ENCODE measurements at regions not wholly inside any gene's neighbourhood (a gene's known extent, or its start where the extent isn't known, plus 50 kb on each side); places are given as distances from the start of the nearest gene placed in this dataset.

GRCh38 chr3:193970773-193971206 lies 165.2 kb upstream of the HES1 start:
- peak; percentile 68 for DNase-seq

- peak; percentile 90 for DNase-seq
Measured at GRCh38 chr3:193971261-193971751, 164.6 kb upstream of the HES1 start.

- peak; percentile 98 for DNase-seq
Measured at GRCh38 chr3:193971966-193972365, 164.0 kb upstream of the HES1 start.

GRCh38 chr3:193972832-193973231 lies 163.1 kb upstream of the HES1 start:
- DNase-seq, result peak; percentile 27

- DNase-seq, result no peak
Measured at GRCh38 chr3:193974191-193974652, 161.7 kb upstream of the HES1 start.

GRCh38 chr3:193974671-193975535 lies 161.0 kb upstream of the HES1 start:
- DNase-seq, result peak; percentile 65

- no peak for DNase-seq
Measured at GRCh38 chr3:193977622-193978021, 158.3 kb upstream of the HES1 start.

- DNase-seq, result no peak
Measured at GRCh38 chr3:193978030-193978429, 157.9 kb upstream of the HES1 start.

GRCh38 chr3:193978486-193978885 lies 157.5 kb upstream of the HES1 start:
- no peak for DNase-seq

GRCh38 chr3:193980326-193980725 lies 155.6 kb upstream of the HES1 start:
- no peak for DNase-seq

GRCh38 chr3:193980905-193981304 lies 155.0 kb upstream of the HES1 start:
- no peak for DNase-seq

GRCh38 chr3:193981504-193981903 lies 154.4 kb upstream of the HES1 start:
- DNase-seq, result no peak

GRCh38 chr3:193982258-193982659 lies 153.7 kb upstream of the HES1 start:
- no peak for DNase-seq

- peak; percentile 34 for DNase-seq
Measured at GRCh38 chr3:193983846-193984818, 151.8 kb upstream of the HES1 start.

GRCh38 chr3:193984876-193985275 lies 151.1 kb upstream of the HES1 start:
- DNase-seq, result no peak

GRCh38 chr3:193987186-193987585 lies 148.8 kb upstream of the HES1 start:
- DNase-seq, result no peak

- DNase-seq, result no peak
Measured at GRCh38 chr3:193989186-193989585, 146.8 kb upstream of the HES1 start.

GRCh38 chr3:193991666-193992424 lies 144.1 kb upstream of the HES1 start:
- no peak for DNase-seq

- no peak for DNase-seq
Measured at GRCh38 chr3:193992425-193993037, 143.4 kb upstream of the HES1 start.

GRCh38 chr3:193996221-193996620 lies 139.7 kb upstream of the HES1 start:
- no peak for DNase-seq

- no peak for DNase-seq
Measured at GRCh38 chr3:193996641-193997089, 139.3 kb upstream of the HES1 start.
